Non-pigmented ciliary epithelial cell (primary cell): ENCODE measurements at regions not wholly inside any gene's neighbourhood (a gene's known extent, or its start where the extent isn't known, plus 50 kb on each side); places are given as distances from the start of the nearest gene placed in this dataset.
A peak's percentile ranks its signal among the peaks of the same experiment; 100 is the strongest.
"Not testable (repeated sequence)": the region's sequence is repeated elsewhere in the genome, so short reads cannot be mapped to it uniquely, and the experiment has no call there.

ENCODE experiments used
- DNase-seq: peaks from one replicate; pipeline ENCODE4 v3.0.0-alpha.2; 2010; ENCODE audit warnings: low read depth

- DNase-seq = no peak
Observed at GRCh38 chr11:31958076-31958735, 132.7 kb upstream of the RCN1 start.

- no peak for DNase-seq
Observed at GRCh38 chr11:31957674-31958073, 133.2 kb upstream of the RCN1 start.

GRCh38 chr11:31956310-31956709, 134.6 kb upstream of the RCN1 start:
- peak; percentile 61 for DNase-seq

- no peak for DNase-seq
Observed at GRCh38 chr11:31955838-31956237, 135.0 kb upstream of the RCN1 start.

GRCh38 chr11:31953803-31954327, 137.0 kb upstream of the RCN1 start:
- DNase-seq = no peak

- not testable (repeated sequence) for DNase-seq
Observed at GRCh38 chr11:31949733-31950200, 138.6 kb upstream of the PAX6 start.

GRCh38 chr11:31947051-31947450, 135.9 kb upstream of the PAX6 start:
- no peak for DNase-seq

- DNase-seq = no peak
Observed at GRCh38 chr11:31943056-31943780, 132.1 kb upstream of the PAX6 start.

- DNase-seq = no peak
Observed at GRCh38 chr11:31940371-31941037, 129.4 kb upstream of the PAX6 start.

GRCh38 chr11:31939004-31939403, 127.9 kb upstream of the PAX6 start:
- DNase-seq = no peak

GRCh38 chr11:31936312-31936711, 125.2 kb upstream of the PAX6 start:
- no peak for DNase-seq

GRCh38 chr11:31932879-31933278, 121.8 kb upstream of the PAX6 start:
- no peak for DNase-seq

- no peak for DNase-seq
Observed at GRCh38 chr11:31927982-31928381, 116.9 kb upstream of the PAX6 start.

GRCh38 chr11:31926816-31927528, 115.8 kb upstream of the PAX6 start:
- no peak for DNase-seq

GRCh38 chr11:31926106-31926505, 115.0 kb upstream of the PAX6 start:
- DNase-seq = no peak

GRCh38 chr11:31922450-31922849, 111.3 kb upstream of the PAX6 start:
- no peak for DNase-seq

GRCh38 chr11:31921081-31921480, 110.0 kb upstream of the PAX6 start:
- DNase-seq = no peak

GRCh38 chr11:31919175-31919574, 108.1 kb upstream of the PAX6 start:
- no peak for DNase-seq

- DNase-seq = no peak
Observed at GRCh38 chr11:31915867-31916266, 104.7 kb upstream of the PAX6 start.

- DNase-seq = no peak
Observed at GRCh38 chr11:31913985-31914384, 102.9 kb upstream of the PAX6 start.

GRCh38 chr11:31912808-31913207, 101.7 kb upstream of the PAX6 start:
- DNase-seq = no peak

GRCh38 chr11:31910950-31911576, 99.9 kb upstream of the PAX6 start:
- DNase-seq = no peak
